GM12878 (cell line): ENCODE measurements at regions not wholly inside any gene's neighbourhood (a gene's known extent, or its start where the extent isn't known, plus 50 kb on each side); places are given as distances from the start of the nearest gene placed in this dataset.

ENCODE experiments used
- ATAC-seq: fragments of 200-7000 bp; cut with Tn5 transposase; 3 replicates; pipeline ENCODE4 v1.9.1; 2020; ENCODE audit warnings: mild to moderate bottlenecking, moderate library complexity
- BruUV-seq: library from RNA; stranded (reverse); fragments of 400-500 nt; replicated peaks from 2 replicates; lab custom pipeline; 2021; lab: Mats Ljungman, UMichigan
- CTCF ChIA-PET: fragments of 300-600 bp; sonication (Branson Sonifier 250); formaldehyde crosslinking; extraction: SDS; loops from one replicate; lab custom pipeline; 2021; ENCODE audit warnings: inconsistent platforms; lab: Yijun Ruan, JAX
- POLR2A ChIA-PET: fragments of 350-600 bp; formaldehyde crosslinking; extraction: SDS; loops from one replicate; lab custom pipeline; 2021; ENCODE audit warnings: inconsistent platforms; lab: Charles Lee
- RAD21 ChIA-PET: fragments of 300-600 bp; sonication (Branson Sonifier 250); formaldehyde crosslinking; loops from one replicate; lab custom pipeline; 2023; ENCODE audit warnings: antibody characterized with exemption; ENCODE audit not compliant: unreplicated experiment; lab: Charles Lee
- SMC1A ChIA-PET: fragments of 300-600 bp; sonication (Branson Sonifier 250); formaldehyde crosslinking; loops from one replicate; lab custom pipeline; 2023; ENCODE audit not compliant: unreplicated experiment, uncharacterized antibody; lab: Charles Lee
- DNase-seq: peaks from one replicate; pipeline ENCODE4 v3.0.0-alpha.2; 2011; ENCODE audit warnings: low read depth, low spot score
- FAIRE-seq: peaks from 3 replicates; lab custom pipeline; 2011; peaks lifted over from hg19 to GRCh38; lab: Jason Lieb, UNC
- H2AFZ ChIP-seq: 2 replicates; pipeline ENCODE4 v1.6.0; 2011; ENCODE audit warnings: low read depth, low read length, control low read depth; ENCODE audit not compliant: control insufficient read depth
- H3K27ac ChIP-seq: 2 replicates; pipeline ENCODE4 v1.5.1; 2011; ENCODE audit warnings: control low read depth; ENCODE audit not compliant: control insufficient read depth, insufficient read depth
- H3K27me3 ChIP-seq, 2 experiments: replicated peaks in 1 of 2; 2 replicates each; pipeline versions ENCODE4 v1.6.0 to v1.6.1; 2011; ENCODE audit warnings: low read length in 1 of 2; ENCODE audit not compliant: control insufficient read depth in 2 of 2, insufficient read depth in 2 of 2
- H3K36me3 ChIP-seq, 2 experiments: 2 replicates each; pipeline ENCODE4 v1.5.1; 2011; ENCODE audit warnings: low read length in 1 of 2; ENCODE audit not compliant: control insufficient read depth in 2 of 2, insufficient read depth in 2 of 2
- H3K4me1 ChIP-seq: 2 replicates; pipeline ENCODE4 v1.6.1; 2011; ENCODE audit warnings: mild to moderate bottlenecking, low read length, moderate library complexity, mixed read lengths; ENCODE audit not compliant: control insufficient read depth, insufficient read depth
- H3K4me2 ChIP-seq: 2 replicates; pipeline ENCODE4 v1.6.0; 2011; ENCODE audit warnings: control low read depth; ENCODE audit not compliant: control insufficient read depth, insufficient read depth
- H3K4me3 ChIP-seq: fragments of 200-600 bp; sonication (generic); 2 replicates; pipeline ENCODE4 v1.5.1; 2016
- H3K79me2 ChIP-seq: 2 replicates; pipeline ENCODE4 v1.6.0; 2011; ENCODE audit warnings: low read length; ENCODE audit not compliant: control insufficient read depth, insufficient read depth
- H3K9ac ChIP-seq: 2 replicates; pipeline ENCODE4 v1.8.0; 2011; ENCODE audit warnings: low read length, control low read depth, mixed read lengths; ENCODE audit not compliant: control insufficient read depth, insufficient read depth
- H3K9me3 ChIP-seq: replicated peaks from 3 replicates; pipeline ENCODE4 v1.5.1; 2011; ENCODE audit warnings: mild to moderate bottlenecking, low read length; ENCODE audit not compliant: control insufficient read depth, insufficient read depth
- H4K20me1 ChIP-seq: 2 replicates; pipeline ENCODE4 v1.6.0; 2011; ENCODE audit not compliant: control insufficient read depth, insufficient read depth
- CEBPZ ChIP-seq: fragments of 150-350 bp; IDR thresholded peaks from 2 replicates; pipeline ENCODE4 v1.6.1; 2016; ENCODE audit warnings: low read depth, low read length
- CHD1 ChIP-seq: IDR thresholded peaks from 2 replicates; pipeline ENCODE4 v1.6.1; 2012; ENCODE audit warnings: low read depth, low read length, improper control_type of control experiment
- CHD2 ChIP-seq: IDR thresholded peaks from 2 replicates; pipeline ENCODE4 v1.6.1; 2011; ENCODE audit warnings: low read depth, low read length, improper control_type of control experiment, borderline replicate concordance
- CREM ChIP-seq: IDR thresholded peaks from 2 replicates; pipeline ENCODE4 v1.6.1; 2014; ENCODE audit warnings: antibody characterized with exemption, low read depth
- IRF5 ChIP-seq: fragments of 450-650 bp; IDR thresholded peaks from 2 replicates; pipeline ENCODE4 v1.6.1; 2017; ENCODE audit warnings: borderline replicate concordance
- MYC ChIP-seq: IDR thresholded peaks from 2 replicates; pipeline ENCODE4 v1.6.1; 2011; ENCODE audit warnings: mild to moderate bottlenecking, low read length, moderate library complexity, inconsistent platforms; ENCODE audit not compliant: insufficient read depth, insufficient replicate concordance, insufficient read length, severe bottlenecking
- PAX8 ChIP-seq: fragments of 450-650 bp; IDR thresholded peaks from 2 replicates; pipeline ENCODE4 v1.6.1; 2017; ENCODE audit warnings: mild to moderate bottlenecking, moderate library complexity
- POLR2AphosphoS5 ChIP-seq: IDR thresholded peaks from 2 replicates; pipeline ENCODE4 v1.6.1; 2011; ENCODE audit warnings: mild to moderate bottlenecking, low read length, inconsistent platforms
- RFX5 ChIP-seq: IDR thresholded peaks from 2 replicates; pipeline ENCODE4 v1.6.1; 2011; ENCODE audit warnings: low read depth, low read length, improper control_type of control experiment
- SIN3A ChIP-seq: IDR thresholded peaks from 2 replicates; pipeline ENCODE4 v1.6.1; 2012; ENCODE audit warnings: low read depth, low read length, improper control_type of control experiment
- SPI1 ChIP-seq: IDR thresholded peaks from 2 replicates; pipeline ENCODE4 v1.6.1; 2011; ENCODE audit warnings: low read depth, mild to moderate bottlenecking, low read length, moderate library complexity, borderline replicate concordance; ENCODE audit not compliant: insufficient read depth
- TCF7 ChIP-seq: IDR thresholded peaks from 2 replicates; pipeline ENCODE4 v1.6.1; 2014; ENCODE audit warnings: antibody characterized with exemption, borderline replicate concordance
- WGBS: methylation state at CpG from one replicate; pipeline ENCODE4 v1.1.6; 2016; ENCODE audit warnings: low lambda C conversion rate; ENCODE audit not compliant: insufficient replicate concordance, insufficient coverage; ENCODE audit errors: missing lambda C conversion rate; 5-methylcytosine and 5-hydroxymethylcytosine counted together
- in situ Hi-C: fragments of 300-500 bp; cut with MboI; formaldehyde crosslinking; loops from 9 replicates; pipeline ENCODE4 v1.14.3; 2018; ENCODE audit warnings: mixed read lengths
- intact Hi-C: fragments of 100-400 bp; cut with micrococcal nuclease; formaldehyde crosslinking; loops from one replicate; pipeline ENCODE4 v1.14.2; 2022; ENCODE audit not compliant: unreplicated experiment
- TF ChIP-seq, protein P1 (sequence below): fragments of 450-650 bp; formaldehyde crosslinking; IDR thresholded peaks from 2 replicates; pipeline ENCODE4 v1.4.0; 2020; ENCODE audit warnings: mild to moderate bottlenecking, moderate library complexity

DNA sequence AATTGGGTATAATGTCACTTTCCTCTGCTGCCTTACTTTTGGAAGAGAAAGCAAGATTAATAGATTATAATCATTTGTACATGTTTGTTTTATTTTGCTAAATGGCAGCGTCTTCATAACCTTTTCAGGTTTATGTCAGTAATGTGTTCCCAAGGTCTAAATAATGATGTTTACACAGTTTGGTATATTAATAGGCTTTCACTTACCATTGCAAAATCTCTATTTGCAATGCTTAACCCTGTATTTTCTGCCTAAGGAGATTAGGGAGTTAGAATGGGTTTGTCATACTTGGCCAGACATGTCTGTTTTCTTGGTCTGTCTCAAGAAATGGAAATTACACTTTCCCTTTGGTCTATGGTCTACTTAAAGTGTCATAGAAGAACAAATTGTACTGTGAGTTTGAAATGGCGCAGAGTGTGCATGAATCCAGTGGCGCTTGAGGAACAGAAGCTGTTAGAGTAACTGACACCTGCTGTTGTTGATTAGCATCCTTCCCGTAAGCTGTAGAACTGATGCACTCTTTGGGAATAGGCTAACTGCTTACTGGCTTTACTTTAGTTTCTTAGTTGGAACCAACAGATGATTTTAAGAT lies 261.1 kb downstream of the SAMD5 start:
- intact Hi-C loops, result no loop called here
- H3K9me3 ChIP-seq, result no peaks in the 10 kb centered on the region
- H3K4me2 ChIP-seq, result no peak overlapping the region
- BruUV-seq, result no TSS peak
- DNase-seq (no peak), ATAC-seq (no peak), FAIRE-seq (no peak)
- H2AFZ ChIP-seq, result no peak overlapping the region
- ChIA-PET SMC1A (no interaction called here), RAD21 (no interaction called here), POLR2A (no interaction called here), CTCF (interaction anchor here (0.6 kb wide), 1 partner anchor 374 kb away, joined by 3 read pairs; no protein-coding TSS in a partner anchor)
- H3K4me1 ChIP-seq, result no peaks in the 10 kb centered on the region
- in situ Hi-C loops, result no loop called here
- no peak overlapping the region for H3K4me3 ChIP-seq
- H4K20me1 ChIP-seq, result no peaks in the 10 kb centered on the region
- H3K79me2 ChIP-seq, result no peaks in the 10 kb centered on the region
- no peaks in the 10 kb centered on the region; a peak in 1 of 4 replicates for H3K36me3 ChIP-seq
- no peak overlapping the region for H3K27ac ChIP-seq
- 6% methylated on average over 4 of the region's 4 CpGs for WGBS
- H3K27me3 ChIP-seq, result no peaks in the 10 kb centered on the region
- no peak overlapping the region for H3K9ac ChIP-seq
- no peak for TF ChIP-seq CEBPZ
- TF ChIP-seq, protein P1, sequence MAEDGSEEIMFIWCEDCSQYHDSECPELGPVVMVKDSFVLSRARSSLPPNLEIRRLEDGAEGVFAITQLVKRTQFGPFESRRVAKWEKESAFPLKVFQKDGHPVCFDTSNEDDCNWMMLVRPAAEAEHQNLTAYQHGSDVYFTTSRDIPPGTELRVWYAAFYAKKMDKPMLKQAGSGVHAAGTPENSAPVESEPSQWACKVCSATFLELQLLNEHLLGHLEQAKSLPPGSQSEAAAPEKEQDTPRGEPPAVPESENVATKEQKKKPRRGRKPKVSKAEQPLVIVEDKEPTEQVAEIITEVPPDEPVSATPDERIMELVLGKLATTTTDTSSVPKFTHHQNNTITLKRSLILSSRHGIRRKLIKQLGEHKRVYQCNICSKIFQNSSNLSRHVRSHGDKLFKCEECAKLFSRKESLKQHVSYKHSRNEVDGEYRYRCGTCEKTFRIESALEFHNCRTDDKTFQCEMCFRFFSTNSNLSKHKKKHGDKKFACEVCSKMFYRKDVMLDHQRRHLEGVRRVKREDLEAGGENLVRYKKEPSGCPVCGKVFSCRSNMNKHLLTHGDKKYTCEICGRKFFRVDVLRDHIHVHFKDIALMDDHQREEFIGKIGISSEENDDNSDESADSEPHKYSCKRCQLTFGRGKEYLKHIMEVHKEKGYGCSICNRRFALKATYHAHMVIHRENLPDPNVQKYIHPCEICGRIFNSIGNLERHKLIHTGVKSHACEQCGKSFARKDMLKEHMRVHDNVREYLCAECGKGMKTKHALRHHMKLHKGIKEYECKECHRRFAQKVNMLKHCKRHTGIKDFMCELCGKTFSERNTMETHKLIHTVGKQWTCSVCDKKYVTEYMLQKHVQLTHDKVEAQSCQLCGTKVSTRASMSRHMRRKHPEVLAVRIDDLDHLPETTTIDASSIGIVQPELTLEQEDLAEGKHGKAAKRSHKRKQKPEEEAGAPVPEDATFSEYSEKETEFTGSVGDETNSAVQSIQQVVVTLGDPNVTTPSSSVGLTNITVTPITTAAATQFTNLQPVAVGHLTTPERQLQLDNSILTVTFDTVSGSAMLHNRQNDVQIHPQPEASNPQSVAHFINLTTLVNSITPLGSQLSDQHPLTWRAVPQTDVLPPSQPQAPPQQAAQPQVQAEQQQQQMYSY (CRISPR knock-in tag), result no peak
- TF ChIP-seq IRF5, result no peak
- TF ChIP-seq TCF7, result no peak
- no peak for TF ChIP-seq CHD2
- TF ChIP-seq SPI1, result no peak
- TF ChIP-seq POLR2AphosphoS5, result no peak
- no peak for TF ChIP-seq CREM
- TF ChIP-seq CHD1, result no peak
- no peak for TF ChIP-seq MYC
- no peak for TF ChIP-seq RFX5
- no peak for TF ChIP-seq PAX8
- no peak for TF ChIP-seq SIN3A
